HG03469 (cell line): ENCODE measurements at regions not wholly inside any gene's neighbourhood (a gene's known extent, or its start where the extent isn't known, plus 50 kb on each side); places are given as distances from the start of the nearest gene placed in this dataset.

Experiments used
- ATAC-seq: cut with Tn5 transposase; IDR thresholded peaks from one replicate; pipeline ENCODE4 v1.9.1; 2021; ENCODE audit warnings: mild to moderate bottlenecking, moderate library complexity, moderate number of reproducible peaks; ENCODE audit not compliant: unreplicated experiment

- no peak for ATAC-seq
Observed at GRCh38 chr1:67948151-67949080, 102.0 kb downstream of the DIRAS3 start.

- no peak for ATAC-seq
Observed at GRCh38 chr1:67947114-67947513, 103.3 kb downstream of the DIRAS3 start.

- ATAC-seq: no peak
Observed at GRCh38 chr1:67945733-67946374, 104.6 kb downstream of the DIRAS3 start.

GRCh38 chr1:67942274-67942673 lies 108.2 kb downstream of the DIRAS3 start:
- no peak for ATAC-seq

- ATAC-seq: no peak
Observed at GRCh38 chr1:67941746-67942145, 108.5 kb upstream of the GNG12 start.

GRCh38 chr1:67941155-67941554 lies 107.9 kb upstream of the GNG12 start:
- no peak for ATAC-seq

- ATAC-seq: no peak
Observed at GRCh38 chr1:67939942-67940341, 106.7 kb upstream of the GNG12 start.

GRCh38 chr1:67939186-67939743 lies 106.0 kb upstream of the GNG12 start:
- no peak for ATAC-seq

GRCh38 chr1:67937651-67938050 lies 104.4 kb upstream of the GNG12 start:
- ATAC-seq: no peak

GRCh38 chr1:67937010-67937409 lies 103.7 kb upstream of the GNG12 start:
- no peak for ATAC-seq

GRCh38 chr1:67935560-67935959 lies 102.3 kb upstream of the GNG12 start:
- ATAC-seq: no peak

- no peak for ATAC-seq
Observed at GRCh38 chr1:67931198-67931597, 97.9 kb upstream of the GNG12 start.

- no peak for ATAC-seq
Observed at GRCh38 chr1:67923074-67923473, 89.8 kb upstream of the GNG12 start.

- no peak for ATAC-seq
Observed at GRCh38 chr1:67921725-67922489, 88.6 kb upstream of the GNG12 start.

- ATAC-seq: no peak
Observed at GRCh38 chr1:67919274-67920072, 86.2 kb upstream of the GNG12 start.

- no peak for ATAC-seq
Observed at GRCh38 chr1:67918067-67918466, 84.8 kb upstream of the GNG12 start.

GRCh38 chr1:67917006-67917405 lies 83.7 kb upstream of the GNG12 start:
- ATAC-seq: no peak

GRCh38 chr1:67916140-67916886 lies 83.0 kb upstream of the GNG12 start:
- no peak for ATAC-seq

- no peak for ATAC-seq
Observed at GRCh38 chr1:67909776-67910175, 76.5 kb upstream of the GNG12 start.
